GM12878 (cell line): ENCODE measurements at regions not wholly inside any gene's neighbourhood (a gene's known extent, or its start where the extent isn't known, plus 50 kb on each side); places are given as distances from the start of the nearest gene placed in this dataset.

Source experiments
- ATAC-seq: fragments of 200-7000 bp; cut with Tn5 transposase; 3 replicates; pipeline ENCODE4 v1.9.1; 2020; ENCODE audit warnings: mild to moderate bottlenecking, moderate library complexity
- BruUV-seq: library from RNA; stranded (reverse); fragments of 400-500 nt; replicated peaks from 2 replicates; lab custom pipeline; 2021; lab: Mats Ljungman, UMichigan
- CTCF ChIA-PET: fragments of 300-600 bp; sonication (Branson Sonifier 250); formaldehyde crosslinking; extraction: SDS; loops from one replicate; lab custom pipeline; 2021; ENCODE audit warnings: inconsistent platforms; lab: Yijun Ruan, JAX
- POLR2A ChIA-PET: fragments of 350-600 bp; formaldehyde crosslinking; extraction: SDS; loops from one replicate; lab custom pipeline; 2021; ENCODE audit warnings: inconsistent platforms; lab: Charles Lee
- RAD21 ChIA-PET: fragments of 300-600 bp; sonication (Branson Sonifier 250); formaldehyde crosslinking; loops from one replicate; lab custom pipeline; 2023; ENCODE audit warnings: antibody characterized with exemption; ENCODE audit not compliant: unreplicated experiment; lab: Charles Lee
- SMC1A ChIA-PET: fragments of 300-600 bp; sonication (Branson Sonifier 250); formaldehyde crosslinking; loops from one replicate; lab custom pipeline; 2023; ENCODE audit not compliant: unreplicated experiment, uncharacterized antibody; lab: Charles Lee
- DNase-seq: peaks from one replicate; pipeline ENCODE4 v3.0.0-alpha.2; 2011; ENCODE audit warnings: low read depth, low spot score
- FAIRE-seq: peaks from 3 replicates; lab custom pipeline; 2011; peaks lifted over from hg19 to GRCh38; lab: Jason Lieb, UNC
- H2AFZ ChIP-seq: 2 replicates; pipeline ENCODE4 v1.6.0; 2011; ENCODE audit warnings: low read depth, low read length, control low read depth; ENCODE audit not compliant: control insufficient read depth
- H3K27ac ChIP-seq: 2 replicates; pipeline ENCODE4 v1.5.1; 2011; ENCODE audit warnings: control low read depth; ENCODE audit not compliant: control insufficient read depth, insufficient read depth
- H3K27me3 ChIP-seq, 2 experiments: replicated peaks in 1 of 2; 2 replicates each; pipeline versions ENCODE4 v1.6.0 to v1.6.1; 2011; ENCODE audit warnings: low read length in 1 of 2; ENCODE audit not compliant: control insufficient read depth in 2 of 2, insufficient read depth in 2 of 2
- H3K36me3 ChIP-seq, 2 experiments: 2 replicates each; pipeline ENCODE4 v1.5.1; 2011; ENCODE audit warnings: low read length in 1 of 2; ENCODE audit not compliant: control insufficient read depth in 2 of 2, insufficient read depth in 2 of 2
- H3K4me1 ChIP-seq: 2 replicates; pipeline ENCODE4 v1.6.1; 2011; ENCODE audit warnings: mild to moderate bottlenecking, low read length, moderate library complexity, mixed read lengths; ENCODE audit not compliant: control insufficient read depth, insufficient read depth
- H3K4me2 ChIP-seq: 2 replicates; pipeline ENCODE4 v1.6.0; 2011; ENCODE audit warnings: control low read depth; ENCODE audit not compliant: control insufficient read depth, insufficient read depth
- H3K4me3 ChIP-seq: fragments of 200-600 bp; sonication (generic); 2 replicates; pipeline ENCODE4 v1.5.1; 2016
- H3K79me2 ChIP-seq: 2 replicates; pipeline ENCODE4 v1.6.0; 2011; ENCODE audit warnings: low read length; ENCODE audit not compliant: control insufficient read depth, insufficient read depth
- H3K9ac ChIP-seq: 2 replicates; pipeline ENCODE4 v1.8.0; 2011; ENCODE audit warnings: low read length, control low read depth, mixed read lengths; ENCODE audit not compliant: control insufficient read depth, insufficient read depth
- H3K9me3 ChIP-seq: replicated peaks from 3 replicates; pipeline ENCODE4 v1.5.1; 2011; ENCODE audit warnings: mild to moderate bottlenecking, low read length; ENCODE audit not compliant: control insufficient read depth, insufficient read depth
- H4K20me1 ChIP-seq: 2 replicates; pipeline ENCODE4 v1.6.0; 2011; ENCODE audit not compliant: control insufficient read depth, insufficient read depth
- BHLHE40 ChIP-seq, 2 experiments: fragments of 450-650 bp in 1 of 2; IDR thresholded peaks; 2 replicates each; pipeline ENCODE4 v1.6.1; 2011 to 2017; ENCODE audit warnings: low read depth in 2 of 2, borderline replicate concordance in 1 of 2, improper control_type of control experiment in 1 of 2, low read length in 1 of 2, mild to moderate bottlenecking in 1 of 2
- CREM ChIP-seq: IDR thresholded peaks from 2 replicates; pipeline ENCODE4 v1.6.1; 2014; ENCODE audit warnings: antibody characterized with exemption, low read depth
- ESRRA ChIP-seq: IDR thresholded peaks from 2 replicates; pipeline ENCODE4 v1.6.1; 2012; ENCODE audit warnings: mild to moderate bottlenecking, low read length, improper control_type of control experiment
- GABPA ChIP-seq: IDR thresholded peaks from 2 replicates; pipeline ENCODE4 v1.6.1; 2014; ENCODE audit warnings: antibody characterized with exemption, low read depth, mild to moderate bottlenecking, inconsistent platforms
- HDGF ChIP-seq: fragments of 450-650 bp; IDR thresholded peaks from 2 replicates; pipeline ENCODE4 v1.6.1; 2016; ENCODE audit warnings: antibody characterized with exemption
- IKZF2 ChIP-seq, 2 experiments: fragments of 450-650 bp; IDR thresholded peaks; 2 replicates each; pipeline ENCODE4 v1.6.1; 2017; ENCODE audit warnings: mild to moderate bottlenecking in 2 of 2, moderate library complexity in 2 of 2
- JUNB ChIP-seq: IDR thresholded peaks from 2 replicates; pipeline ENCODE4 v1.6.1; 2016; ENCODE audit warnings: antibody characterized with exemption, mild to moderate bottlenecking
- KDM1A ChIP-seq: fragments of 200-600 bp; sonication (generic); IDR thresholded peaks from 2 replicates; pipeline ENCODE4 v1.6.1; 2016; ENCODE audit warnings: borderline replicate concordance
- MXI1 ChIP-seq: fragments of 150-350 bp; IDR thresholded peaks from 2 replicates; pipeline ENCODE4 v1.6.1; 2011; ENCODE audit warnings: low read depth, mild to moderate bottlenecking, inconsistent platforms, low read length, improper control_type of control experiment
- NR2C2 ChIP-seq: IDR thresholded peaks from 2 replicates; pipeline ENCODE4 v1.6.1; 2011; ENCODE audit warnings: borderline replicate concordance, low read depth; ENCODE audit not compliant: control insufficient read depth, insufficient read length
- PAX5 ChIP-seq: IDR thresholded peaks from 2 replicates; pipeline ENCODE4 v1.6.1; 2011; ENCODE audit warnings: low read depth, low read length, borderline replicate concordance
- RUNX3 ChIP-seq: IDR thresholded peaks from 2 replicates; pipeline ENCODE4 v1.6.1; 2012; ENCODE audit warnings: low read length, inconsistent platforms
- SIN3A ChIP-seq: IDR thresholded peaks from 2 replicates; pipeline ENCODE4 v1.6.1; 2012; ENCODE audit warnings: low read depth, low read length, improper control_type of control experiment
- STAT3 ChIP-seq: IDR thresholded peaks from 2 replicates; pipeline ENCODE4 v1.6.1; 2011; ENCODE audit warnings: low read depth, low read length, improper control_type of control experiment
- YBX1 ChIP-seq: fragments of 450-650 bp; IDR thresholded peaks from 2 replicates; pipeline ENCODE4 v1.6.1; 2016; ENCODE audit warnings: antibody characterized with exemption
- YY1 ChIP-seq: IDR thresholded peaks from 2 replicates; pipeline ENCODE4 v1.6.1; 2011; ENCODE audit warnings: low read depth, mild to moderate bottlenecking, low read length
- WGBS: methylation state at CpG from one replicate; pipeline ENCODE4 v1.1.6; 2016; ENCODE audit warnings: low lambda C conversion rate; ENCODE audit not compliant: insufficient replicate concordance, insufficient coverage; ENCODE audit errors: missing lambda C conversion rate; 5-methylcytosine and 5-hydroxymethylcytosine counted together
- in situ Hi-C: fragments of 300-500 bp; cut with MboI; formaldehyde crosslinking; loops from 9 replicates; pipeline ENCODE4 v1.14.3; 2018; ENCODE audit warnings: mixed read lengths
- intact Hi-C: fragments of 100-400 bp; cut with micrococcal nuclease; formaldehyde crosslinking; loops from one replicate; pipeline ENCODE4 v1.14.2; 2022; ENCODE audit not compliant: unreplicated experiment
- TF ChIP-seq, protein P1 (sequence below): IDR thresholded peaks from 2 replicates; pipeline ENCODE4 v1.6.1; 2011; ENCODE audit warnings: low read depth, low read length, improper control_type of control experiment, borderline replicate concordance
- TF ChIP-seq, protein P2 (sequence below): IDR thresholded peaks from 2 replicates; pipeline ENCODE4 v1.6.1; 2012; ENCODE audit warnings: low read depth, low read length, improper control_type of control experiment
- TF ChIP-seq, protein P3 (sequence below): IDR thresholded peaks from 2 replicates; pipeline ENCODE4 v1.6.1; 2012; ENCODE audit warnings: low read depth, low read length, improper control_type of control experiment

DNA sequence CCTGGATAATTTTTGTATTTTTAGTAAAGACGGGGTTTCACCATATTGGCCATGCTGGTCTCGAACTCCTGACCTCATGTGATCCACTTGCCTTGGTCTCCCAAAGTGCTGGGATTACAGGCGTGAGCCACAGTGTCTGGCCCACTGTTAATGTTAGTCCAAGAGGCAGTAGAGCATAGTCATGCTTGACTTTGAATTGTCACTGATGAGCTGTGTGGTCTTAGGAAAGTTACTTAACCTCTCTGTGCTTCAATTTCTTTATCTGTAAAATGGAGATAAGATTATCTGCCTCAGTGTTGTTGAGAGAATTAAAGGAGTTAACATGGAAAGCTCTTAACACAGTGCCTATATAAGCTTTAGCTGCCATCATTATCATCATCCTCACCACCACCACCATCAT, 78.1 kb downstream of the TBX3 start (continued):
- TF ChIP-seq, protein P1, sequence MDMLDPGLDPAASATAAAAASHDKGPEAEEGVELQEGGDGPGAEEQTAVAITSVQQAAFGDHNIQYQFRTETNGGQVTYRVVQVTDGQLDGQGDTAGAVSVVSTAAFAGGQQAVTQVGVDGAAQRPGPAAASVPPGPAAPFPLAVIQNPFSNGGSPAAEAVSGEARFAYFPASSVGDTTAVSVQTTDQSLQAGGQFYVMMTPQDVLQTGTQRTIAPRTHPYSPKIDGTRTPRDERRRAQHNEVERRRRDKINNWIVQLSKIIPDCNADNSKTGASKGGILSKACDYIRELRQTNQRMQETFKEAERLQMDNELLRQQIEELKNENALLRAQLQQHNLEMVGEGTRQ: no peak
- TF ChIP-seq YBX1: no peak
- no peak for TF ChIP-seq SIN3A
- no peak for TF ChIP-seq MXI1
- TF ChIP-seq, protein P2, sequence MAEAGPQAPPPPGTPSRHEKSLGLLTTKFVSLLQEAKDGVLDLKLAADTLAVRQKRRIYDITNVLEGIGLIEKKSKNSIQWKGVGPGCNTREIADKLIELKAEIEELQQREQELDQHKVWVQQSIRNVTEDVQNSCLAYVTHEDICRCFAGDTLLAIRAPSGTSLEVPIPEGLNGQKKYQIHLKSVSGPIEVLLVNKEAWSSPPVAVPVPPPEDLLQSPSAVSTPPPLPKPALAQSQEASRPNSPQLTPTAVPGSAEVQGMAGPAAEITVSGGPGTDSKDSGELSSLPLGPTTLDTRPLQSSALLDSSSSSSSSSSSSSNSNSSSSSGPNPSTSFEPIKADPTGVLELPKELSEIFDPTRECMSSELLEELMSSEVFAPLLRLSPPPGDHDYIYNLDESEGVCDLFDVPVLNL: no peak
- TF ChIP-seq, all 136 proteins: peak for 0

DNA sequence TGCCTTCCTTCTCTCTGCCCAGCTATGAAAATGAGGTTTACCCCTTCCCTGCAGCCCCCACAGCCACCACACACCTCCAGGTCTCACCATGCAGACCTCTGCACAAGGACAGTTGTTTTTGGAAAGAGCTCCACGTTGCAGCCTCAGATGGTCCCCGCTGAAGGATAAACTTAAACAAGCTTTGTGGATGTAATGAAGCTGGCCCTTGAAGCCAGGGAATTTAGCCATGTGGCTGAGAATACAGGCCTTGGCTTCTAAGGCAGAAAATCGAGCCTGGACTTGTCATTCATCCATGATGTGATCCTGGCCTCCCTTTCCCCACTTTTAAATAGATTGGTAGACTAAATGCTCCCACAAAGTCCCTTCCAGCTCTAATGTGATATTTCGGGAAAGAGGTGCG, 79.4 kb downstream of the TBX3 start:
- H3K9ac ChIP-seq: no peak overlapping the region
- no peaks in the 10 kb centered on the region for H3K36me3 ChIP-seq
- in situ Hi-C loops: no loop called here
- H2AFZ ChIP-seq: no peak overlapping the region
- H3K4me3 ChIP-seq: no peak overlapping the region
- intact Hi-C loops: no loop called here
- no peaks in the 10 kb centered on the region for H4K20me1 ChIP-seq
- H3K79me2 ChIP-seq: no peaks in the 10 kb centered on the region
- SMC1A ChIA-PET: interaction anchor here (0.6 kb wide), 1 partner anchor 1421 kb away, joined by 3 read pairs; no protein-coding TSS in a partner anchor
- H3K9me3 ChIP-seq: no peaks in the 10 kb centered on the region
- no peaks in the 10 kb centered on the region for H3K27me3 ChIP-seq
- DNase-seq: no peak
- BruUV-seq: no TSS peak
- WGBS: 7% methylated on average over 5 of the region's 5 CpGs
- POLR2A ChIA-PET: no interaction called here
- no peak for FAIRE-seq
- H3K4me2 ChIP-seq: no peak overlapping the region
- H3K4me1 ChIP-seq: no peaks in the 10 kb centered on the region
- ATAC-seq: no peak
- CTCF ChIA-PET: interaction anchor here (1.1 to 1.2 kb wide), 2 partner anchors 10 to 21 kb away, joined by 3 read pairs; no protein-coding TSS in a partner anchor
- RAD21 ChIA-PET: no interaction called here
- TF ChIP-seq YY1 (no peak), STAT3 (no peak), RUNX3 (no peak), BHLHE40 (IDR thresholded peaks at IDR 0.05; ENCODE audit: borderline replicate concordance in 1 of 2, low read depth in 2 of 2, low read length in 1 of 2) (no peak), NR2C2 (no peak), ESRRA (no peak), JUNB (no peak), GABPA (no peak), HDGF (no peak), KDM1A (no peak), IKZF2 (IDR thresholded peaks at IDR 0.05) (no peak), PAX5 (no peak), CREM (no peak)
- TF ChIP-seq, protein P3, sequence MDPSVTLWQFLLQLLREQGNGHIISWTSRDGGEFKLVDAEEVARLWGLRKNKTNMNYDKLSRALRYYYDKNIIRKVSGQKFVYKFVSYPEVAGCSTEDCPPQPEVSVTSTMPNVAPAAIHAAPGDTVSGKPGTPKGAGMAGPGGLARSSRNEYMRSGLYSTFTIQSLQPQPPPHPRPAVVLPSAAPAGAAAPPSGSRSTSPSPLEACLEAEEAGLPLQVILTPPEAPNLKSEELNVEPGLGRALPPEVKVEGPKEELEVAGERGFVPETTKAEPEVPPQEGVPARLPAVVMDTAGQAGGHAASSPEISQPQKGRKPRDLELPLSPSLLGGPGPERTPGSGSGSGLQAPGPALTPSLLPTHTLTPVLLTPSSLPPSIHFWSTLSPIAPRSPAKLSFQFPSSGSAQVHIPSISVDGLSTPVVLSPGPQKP: no peak
- no peak overlapping the region for H3K27ac ChIP-seq
